ENCODE measurements at regions not wholly inside any gene's neighbourhood (a gene's known extent, or its start where the extent isn't known, plus 50 kb on each side); places are given as distances from the start of the nearest gene placed in this dataset.

DNA sequence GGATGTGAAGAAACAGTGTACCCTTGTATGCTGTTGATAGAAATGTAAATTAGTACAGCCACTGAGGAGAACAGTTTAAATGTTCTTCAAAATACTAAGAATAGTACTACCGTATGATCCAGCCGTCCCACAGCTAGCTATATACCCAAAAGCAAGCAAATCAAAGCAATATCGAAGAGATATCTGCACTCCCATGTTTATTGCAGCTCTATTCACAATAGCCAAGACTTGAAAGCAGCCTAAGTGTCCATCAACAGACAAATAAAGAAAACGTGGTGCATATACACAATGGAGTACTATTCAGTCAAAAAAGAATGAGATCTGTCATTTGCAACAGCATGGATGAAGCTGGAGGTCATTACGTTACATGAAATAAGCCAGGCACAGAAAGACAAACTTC, 88.5 kb upstream of the SLC38A4 start:
- DNase-seq = no peak

DNA sequence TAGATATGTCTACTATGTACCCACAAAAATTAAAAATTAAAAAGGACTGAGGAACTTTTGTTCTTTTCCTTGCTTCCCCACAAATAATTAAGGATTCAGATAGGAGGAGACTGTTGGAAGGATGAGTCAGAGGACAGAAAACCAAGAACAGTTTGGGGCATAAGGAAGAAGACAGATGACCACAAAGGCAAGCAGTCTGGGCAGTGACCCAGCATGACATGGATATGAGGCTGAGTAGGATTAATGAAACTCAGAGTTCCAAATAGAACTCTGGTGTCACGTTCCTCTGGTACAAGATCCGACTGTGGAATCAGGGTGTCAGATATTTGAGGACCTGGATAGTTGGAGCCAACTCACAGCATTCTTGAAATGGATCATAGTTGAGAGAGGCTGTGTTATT, 89.3 kb upstream of the SLC38A4 start:
- no peak for DNase-seq

DNA sequence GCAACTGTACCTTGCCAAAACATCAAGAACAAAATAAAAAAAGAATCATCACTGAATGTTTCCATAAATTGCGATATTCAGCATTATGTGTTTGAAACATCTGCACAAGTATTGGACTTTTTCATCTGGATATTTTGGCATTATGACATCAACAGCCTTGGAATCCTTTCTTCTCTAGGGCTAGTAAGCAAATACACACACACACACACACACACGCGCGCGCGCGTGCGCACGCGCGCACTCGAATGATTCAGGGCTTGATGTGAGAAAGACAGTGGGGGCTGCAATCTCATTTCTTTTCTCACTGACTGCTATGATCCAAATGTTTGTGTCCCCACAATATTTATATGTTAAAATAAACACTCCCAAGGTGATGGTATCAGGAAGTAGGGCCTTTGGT, 90.0 kb upstream of the SLC38A4 start:
- DNase-seq = no peak

DNA sequence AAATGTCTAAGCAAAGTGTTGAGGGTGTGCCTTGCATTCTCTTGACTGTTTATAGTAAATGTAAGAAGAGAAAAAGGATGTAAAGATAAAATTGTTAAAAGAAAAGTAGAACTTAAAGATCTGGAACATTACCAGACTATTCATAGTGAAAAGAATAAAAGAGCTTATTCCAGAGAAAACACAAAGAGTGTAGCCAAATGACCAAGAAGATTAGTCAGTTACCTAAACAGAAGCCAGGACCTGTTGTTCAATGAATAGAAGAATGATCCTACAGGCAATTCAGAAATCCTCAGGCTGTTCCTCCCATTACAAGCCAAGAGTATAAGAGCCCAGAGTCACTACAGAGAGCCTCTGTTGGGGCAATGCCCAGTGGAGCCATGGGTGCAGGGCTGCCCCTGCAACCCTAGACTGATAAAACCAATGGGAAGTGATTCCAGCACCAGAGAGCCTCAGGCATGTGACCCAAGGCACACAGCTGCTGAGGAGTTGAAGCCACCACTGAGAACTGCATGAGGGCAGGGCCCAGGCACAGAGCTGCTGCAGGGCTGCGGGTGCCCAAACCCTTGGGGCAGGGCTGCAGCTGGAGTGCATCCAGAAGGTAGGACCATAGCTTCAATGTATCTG, 91.1 kb upstream of the SLC38A4 start:
- no peak for DNase-seq

DNA sequence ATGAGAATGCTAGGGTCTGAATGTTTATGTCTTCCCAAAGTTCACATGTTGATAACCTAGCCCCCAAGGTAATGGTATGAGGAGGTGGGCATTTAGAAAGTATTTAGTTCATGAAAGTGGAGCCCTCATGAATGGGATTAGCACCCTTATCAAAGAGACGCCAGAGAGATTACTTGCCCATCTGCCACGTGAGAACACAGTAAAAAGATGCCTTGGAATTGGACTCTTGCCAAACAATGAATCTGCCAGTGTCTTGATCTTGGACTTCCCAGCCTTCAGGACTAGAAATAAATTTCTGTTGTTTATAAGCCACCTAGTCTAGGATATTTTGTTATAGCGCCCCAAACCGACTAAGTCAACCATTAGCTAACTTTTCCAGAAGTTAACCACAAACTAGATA, 92.0 kb upstream of the SLC38A4 start:
- no peak for DNase-seq

DNA sequence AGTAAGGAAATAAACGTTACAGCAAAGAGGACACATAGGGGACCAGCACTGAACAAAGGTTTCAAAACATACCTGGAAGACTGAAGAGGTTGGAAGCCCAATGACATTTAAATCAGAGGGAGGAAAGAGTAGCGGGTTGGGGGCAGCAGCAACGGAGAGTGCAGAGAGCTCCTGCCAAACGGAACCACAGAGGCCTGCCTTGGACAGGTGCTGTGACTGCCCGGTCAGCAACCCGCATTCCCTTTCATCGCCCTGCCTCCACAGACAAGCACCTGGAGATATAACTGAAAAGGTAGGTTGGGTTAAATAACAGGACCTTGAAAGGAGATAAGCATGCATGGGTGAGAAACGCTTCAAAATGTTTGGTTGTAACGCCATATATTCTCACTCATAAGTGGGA, 92.8 kb upstream of the SLC38A4 start:
- DNase-seq = no peak

DNA sequence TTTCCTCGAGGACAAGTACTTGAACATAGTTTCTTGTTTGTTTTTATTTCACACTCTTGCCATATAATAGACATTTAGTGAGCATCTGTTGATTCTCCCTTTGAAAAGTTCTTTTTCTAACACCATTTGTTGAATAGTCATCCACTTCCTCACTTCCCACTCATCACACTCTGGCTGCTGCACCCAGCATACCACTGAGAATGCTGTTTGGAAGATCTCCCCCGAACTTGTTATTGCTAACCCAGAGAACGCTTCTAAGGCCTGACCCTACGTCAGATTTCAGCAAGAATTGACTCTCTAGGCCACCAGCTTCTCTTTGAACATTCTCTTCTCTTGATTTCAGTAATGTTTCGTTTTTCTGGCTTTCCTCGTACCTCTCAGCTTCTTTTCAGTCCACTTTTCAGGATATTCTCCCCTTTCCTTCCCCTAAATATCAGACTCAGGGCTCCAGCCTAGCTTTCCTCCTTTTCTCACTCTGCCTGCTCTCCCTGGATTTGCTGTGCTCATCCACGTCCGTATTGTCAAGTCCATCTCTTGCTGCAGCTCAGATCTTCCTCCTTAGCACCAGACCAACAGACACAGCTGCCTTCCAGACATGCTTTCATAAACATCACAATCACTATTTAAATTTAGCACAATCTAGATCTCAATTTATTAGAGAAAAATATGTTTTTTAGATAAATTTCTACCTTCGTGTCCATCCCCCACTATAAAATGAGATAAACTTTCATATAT, 94.0 kb upstream of the SLC38A4 start:
- no peak for DNase-seq

DNA sequence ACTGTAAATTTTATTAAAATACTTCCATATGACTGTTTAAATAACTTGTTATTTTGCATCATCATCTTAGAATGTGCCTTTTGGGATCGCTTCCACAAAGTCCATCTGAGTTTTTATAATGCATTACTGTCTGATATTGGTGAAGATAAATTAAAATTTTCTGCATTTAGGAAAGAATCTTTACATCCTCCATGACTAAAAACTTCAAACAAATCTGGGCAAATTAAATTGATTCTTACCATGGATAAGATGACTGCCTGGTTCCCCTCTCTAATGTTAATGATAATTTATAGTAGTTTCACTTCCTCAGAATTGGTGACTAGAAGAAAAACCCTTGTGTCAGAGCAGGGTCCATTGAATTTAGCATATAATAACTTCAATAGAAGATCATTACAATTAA, 94.7 kb upstream of the SLC38A4 start:
- DNase-seq = no peak

DNA sequence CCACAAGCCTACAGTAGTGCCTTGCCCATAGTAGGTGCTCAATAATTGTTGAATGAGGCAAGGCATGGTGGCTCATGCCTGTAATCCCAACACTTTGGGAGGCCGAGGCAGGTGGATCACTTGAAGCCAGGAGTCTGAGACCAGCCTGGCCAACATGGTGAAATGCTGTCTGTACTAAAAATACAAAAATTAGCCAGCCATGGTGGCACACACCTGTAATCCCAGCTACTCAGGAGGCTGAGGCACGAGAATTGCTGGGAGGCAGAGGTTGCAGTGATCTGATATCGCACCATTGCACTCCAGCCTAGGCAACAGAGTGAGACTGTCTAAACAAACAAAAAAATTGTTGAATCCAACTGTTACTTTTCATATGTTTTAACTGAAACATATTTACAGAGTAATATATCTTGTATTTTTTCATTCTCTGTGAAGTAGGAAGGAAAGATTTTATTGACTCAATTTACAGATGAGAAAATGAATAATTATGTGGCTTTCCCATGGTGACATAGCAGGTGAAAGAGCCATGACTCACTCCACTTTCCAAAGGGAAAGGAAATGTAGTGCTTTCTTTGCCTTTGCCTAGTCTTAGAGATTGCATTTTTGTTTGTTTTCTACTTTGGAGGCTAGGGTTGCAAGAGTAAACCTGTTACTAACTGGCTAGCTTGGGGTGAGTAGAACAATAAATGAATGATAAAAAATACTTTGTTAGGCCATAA, 95.4 kb upstream of the SLC38A4 start:
- no peak for DNase-seq

DNA sequence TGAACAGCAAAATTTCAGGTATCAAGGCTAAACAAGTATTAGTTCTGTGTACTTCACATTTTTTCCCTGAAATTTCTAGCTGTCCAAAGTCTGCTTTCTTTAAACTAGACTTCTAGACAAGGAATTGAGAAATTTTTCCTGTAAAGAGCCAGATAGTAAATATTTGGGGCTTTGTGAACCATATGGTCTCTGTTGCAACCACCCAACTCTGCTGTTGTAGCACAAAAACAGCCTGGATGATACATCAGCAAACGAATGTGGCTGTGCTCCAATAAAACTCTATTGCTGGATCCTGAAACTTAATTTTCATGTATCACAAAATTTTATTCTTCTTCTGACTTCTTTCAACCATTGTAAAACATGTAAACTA, 96.0 kb upstream of the SLC38A4 start:
- no peak for DNase-seq

DNA sequence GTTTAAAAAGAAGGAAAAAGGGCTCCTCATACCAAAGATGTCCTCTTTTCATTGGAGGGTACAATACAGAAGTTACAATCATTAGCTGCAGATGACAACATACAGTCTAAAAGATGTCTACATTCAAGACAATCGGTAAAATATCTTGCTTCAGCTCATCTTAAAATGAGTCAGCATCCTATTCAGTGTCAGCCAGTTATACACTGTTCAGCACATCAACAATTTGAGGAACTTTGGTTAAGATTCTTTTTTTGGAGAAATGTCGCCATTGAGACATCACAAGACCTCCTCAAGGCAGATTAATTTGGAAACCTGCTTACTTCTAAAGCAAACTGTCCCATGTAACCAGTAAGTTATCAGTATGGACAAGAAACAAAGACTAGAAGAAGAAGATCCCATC, 100.7 kb upstream of the SLC38A4 start:
- DNase-seq = no peak

DNA sequence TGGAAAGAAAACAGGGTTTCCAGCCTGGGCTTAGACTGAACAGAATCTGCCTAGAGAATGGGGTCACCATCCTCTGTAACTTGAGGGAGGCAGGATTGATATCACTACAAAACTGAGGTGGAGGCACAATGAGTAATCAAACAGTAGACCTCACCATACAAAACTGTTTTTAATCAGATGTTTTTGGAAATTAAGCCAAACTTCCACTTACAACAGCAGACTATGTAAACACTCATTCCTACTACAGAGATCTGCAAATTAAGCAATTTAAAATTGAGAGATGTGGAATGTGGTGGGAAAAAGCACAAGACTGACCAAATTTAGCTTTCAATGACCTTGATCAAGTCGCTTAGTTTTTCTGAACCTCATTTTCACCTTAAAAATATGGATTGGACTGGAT, 104.3 kb upstream of the SLC38A4 start:
- DNase-seq = no peak

DNA sequence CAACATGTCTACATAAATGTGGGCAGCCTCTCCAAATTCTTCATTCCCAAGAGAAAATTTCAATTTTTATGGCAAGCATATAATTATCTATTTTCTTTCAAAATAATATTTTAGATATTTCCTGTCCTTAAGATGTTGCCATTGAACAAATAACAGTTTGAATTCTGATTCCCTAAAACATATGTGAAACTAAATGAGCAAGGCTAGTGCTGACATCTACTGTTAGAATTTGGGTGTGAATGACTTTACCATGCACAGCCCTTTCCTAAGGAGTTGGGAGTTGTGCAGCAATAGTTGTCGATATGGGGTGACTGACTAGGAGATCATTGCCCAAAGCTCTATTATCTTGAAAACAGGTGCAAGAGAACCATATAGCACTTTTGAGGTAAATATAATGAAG, 108.2 kb upstream of the SLC38A4 start:
- no peak for DNase-seq

DNA sequence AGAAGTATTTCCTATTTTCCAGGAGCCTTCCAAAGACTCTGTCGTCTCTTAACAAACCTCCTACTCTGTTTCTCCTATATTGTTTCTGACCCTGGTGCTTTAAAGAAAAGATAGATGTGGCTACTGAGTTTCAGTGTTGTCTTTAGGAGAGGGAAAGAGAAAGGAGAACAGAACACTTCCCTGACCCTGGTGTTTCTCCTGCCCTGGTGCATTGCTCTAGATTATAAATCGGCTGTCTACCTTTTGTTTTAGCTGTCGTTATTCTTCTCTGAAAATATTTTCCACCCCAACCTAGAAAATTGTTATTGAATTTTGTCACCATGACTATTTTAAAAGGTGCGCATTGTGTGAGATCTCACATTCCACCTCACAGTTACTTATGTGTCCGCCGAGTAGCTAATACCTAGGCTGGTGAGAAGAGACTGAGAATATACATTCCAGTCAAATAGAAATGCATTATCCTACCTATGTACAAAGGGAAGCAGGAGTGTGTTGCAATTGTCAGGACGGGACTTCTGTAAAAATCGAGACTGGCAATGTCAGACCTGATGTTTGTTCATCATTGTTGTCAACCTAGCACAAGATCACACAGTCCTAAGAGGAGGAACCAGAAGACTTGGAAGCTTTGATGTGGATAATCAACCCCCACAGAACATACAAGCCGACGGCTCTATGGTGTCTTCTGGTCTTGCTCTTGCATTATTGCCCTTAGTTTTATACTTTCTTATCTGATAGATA, 108.7 kb upstream of the SLC38A4 start:
- DNase-seq = no peak

DNA sequence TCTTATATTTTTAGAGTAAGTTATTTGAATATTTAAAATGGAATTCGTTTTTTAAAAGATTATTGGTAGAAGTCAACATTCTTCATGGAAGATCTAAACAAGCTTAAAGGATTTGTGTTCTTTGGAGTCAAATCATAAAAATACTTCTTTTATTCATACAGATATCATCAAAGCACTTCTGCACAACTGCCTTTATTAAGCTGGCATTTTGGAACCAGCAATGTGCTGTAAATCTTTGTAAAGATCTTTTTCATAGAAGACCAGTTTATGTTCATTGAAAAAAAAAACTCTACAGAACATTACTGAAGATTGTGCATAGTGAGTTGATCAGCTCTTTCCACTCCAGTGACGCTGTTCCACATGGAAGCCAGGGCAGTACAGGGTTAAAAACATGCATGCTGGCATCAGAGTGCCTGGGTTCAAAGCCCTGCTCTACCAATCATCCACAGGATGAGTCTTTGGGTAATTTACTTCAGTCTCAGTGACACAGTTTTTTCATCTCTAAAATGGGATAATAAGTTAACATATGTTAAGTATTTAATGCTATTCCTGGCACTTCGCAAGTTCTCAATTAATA, 109.6 kb upstream of the SLC38A4 start:
- no peak for DNase-seq

DNA sequence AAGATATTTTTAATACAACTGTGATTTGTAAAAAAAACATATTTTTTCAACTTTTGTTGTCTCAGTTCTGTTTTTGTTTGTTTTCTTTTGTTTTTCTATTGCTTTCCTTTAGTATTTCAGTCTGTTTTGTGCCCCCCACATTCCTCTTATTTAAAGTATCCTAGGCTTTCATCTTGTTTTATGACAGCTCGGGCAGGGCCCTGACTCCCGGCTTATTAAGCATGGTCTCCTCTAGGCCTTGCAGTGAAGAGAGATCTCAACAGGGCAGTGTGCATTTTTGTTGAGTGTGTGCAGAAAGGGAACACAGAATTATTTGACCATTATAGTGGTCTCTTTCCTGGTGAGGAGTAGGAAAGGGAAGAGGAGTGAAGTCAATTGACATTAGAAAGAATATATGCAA, 110.2 kb upstream of the SLC38A4 start:
- no peak for DNase-seq

DNA sequence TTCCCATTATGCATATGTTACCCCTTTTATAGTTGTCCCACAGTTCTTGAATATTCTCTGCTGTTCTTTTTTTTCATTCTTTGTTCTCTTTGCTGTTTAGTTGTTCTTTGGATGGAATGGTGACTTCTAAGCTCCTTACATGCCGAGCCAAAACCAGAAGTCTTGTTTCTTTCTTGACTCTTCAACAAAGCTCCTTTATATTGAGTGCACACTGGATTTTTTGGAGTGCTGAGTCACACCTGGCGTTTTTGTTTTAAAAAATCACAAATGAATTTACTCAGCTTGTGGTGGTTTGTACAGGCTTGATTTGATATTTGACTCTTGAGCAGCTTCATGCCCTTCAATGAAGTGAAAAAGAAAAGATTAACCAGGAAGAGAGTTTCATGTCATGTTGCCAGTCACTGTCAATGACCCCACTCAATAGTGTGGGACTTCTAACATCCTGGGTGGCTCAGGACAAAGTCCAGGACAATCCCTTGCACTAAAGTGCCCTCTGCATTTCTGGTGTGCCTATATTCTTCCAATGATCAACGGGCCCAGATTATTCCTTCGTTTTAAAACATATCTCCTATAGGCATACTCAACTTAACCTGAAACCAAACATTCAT, 112.4 kb upstream of the SLC38A4 start:
- no peak for DNase-seq

DNA sequence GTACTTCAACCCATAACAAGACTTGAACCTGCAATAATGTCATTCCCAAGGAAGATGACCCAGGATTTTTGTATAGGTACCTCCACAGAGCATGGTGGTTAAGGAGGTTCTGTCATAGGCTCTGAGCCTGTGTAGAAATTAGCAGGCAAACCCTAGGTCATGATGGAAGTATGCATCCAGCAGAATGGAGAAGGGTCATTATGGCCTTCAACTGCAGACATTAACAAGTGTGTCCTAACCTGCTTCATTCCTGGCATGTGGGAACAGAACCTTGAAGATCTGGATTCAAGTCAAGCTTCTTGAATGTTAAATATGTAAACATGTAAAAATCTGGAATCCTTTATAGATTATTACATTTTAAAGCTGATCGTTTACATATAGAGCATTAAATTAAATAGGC, 116.2 kb upstream of the SLC38A4 start:
- DNase-seq = no peak

DNA sequence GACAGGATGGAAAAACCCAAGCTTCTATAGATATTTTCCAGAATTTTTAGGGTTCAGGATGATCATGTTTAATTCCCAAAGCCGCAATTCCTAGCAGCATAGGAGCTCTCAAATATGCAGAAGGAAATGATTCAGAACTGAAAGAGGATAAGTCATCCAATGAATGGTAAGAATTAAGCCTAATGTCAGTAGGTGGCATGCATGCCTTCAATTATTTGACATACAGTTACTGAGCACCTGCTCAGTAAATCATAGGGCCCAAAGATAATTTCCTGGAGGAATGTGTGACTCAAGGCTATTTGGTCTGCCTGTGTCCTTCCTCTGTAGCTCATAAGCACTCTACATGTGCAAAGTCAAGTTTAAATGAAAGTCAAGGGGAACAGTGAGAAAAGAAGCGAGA, 116.8 kb upstream of the SLC38A4 start:
- DNase-seq = no peak

DNA sequence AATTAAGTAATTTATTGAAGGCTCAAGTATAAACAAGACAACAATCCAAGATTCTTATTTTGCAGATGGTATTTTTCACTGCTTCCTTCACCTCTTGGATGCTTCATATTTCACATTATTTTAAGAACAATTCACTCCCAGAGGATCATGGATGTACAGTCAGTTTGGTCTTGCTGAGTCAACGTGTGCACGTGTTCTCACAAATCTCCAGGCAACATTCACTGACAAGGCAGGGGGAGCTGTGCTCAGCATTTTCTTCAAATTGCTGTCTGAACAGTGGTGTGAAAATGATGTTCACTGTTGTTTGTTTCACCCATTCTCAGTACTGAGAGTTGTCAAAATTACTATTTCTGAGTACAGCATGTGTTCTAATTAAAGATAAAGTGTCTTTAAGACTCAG, 118.3 kb upstream of the SLC38A4 start:
- no peak for DNase-seq

DNA sequence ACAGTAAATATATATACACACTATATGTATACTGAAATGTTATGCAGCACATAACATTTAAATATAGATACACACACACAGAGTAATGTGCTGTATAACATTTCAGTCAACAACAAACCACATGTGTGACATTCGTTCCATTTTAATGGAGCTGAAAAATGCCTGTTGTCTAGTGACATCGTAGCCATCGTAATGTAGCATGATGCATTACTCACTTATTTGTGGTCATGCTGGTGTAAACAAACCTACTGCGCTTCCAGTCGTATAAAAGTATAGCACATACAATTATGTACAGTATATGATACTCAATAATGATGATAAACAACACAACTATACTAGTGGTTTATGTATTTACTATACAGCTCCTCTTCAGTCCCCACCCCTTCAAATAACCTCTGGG, 119.0 kb upstream of the SLC38A4 start:
- no peak for DNase-seq

DNA sequence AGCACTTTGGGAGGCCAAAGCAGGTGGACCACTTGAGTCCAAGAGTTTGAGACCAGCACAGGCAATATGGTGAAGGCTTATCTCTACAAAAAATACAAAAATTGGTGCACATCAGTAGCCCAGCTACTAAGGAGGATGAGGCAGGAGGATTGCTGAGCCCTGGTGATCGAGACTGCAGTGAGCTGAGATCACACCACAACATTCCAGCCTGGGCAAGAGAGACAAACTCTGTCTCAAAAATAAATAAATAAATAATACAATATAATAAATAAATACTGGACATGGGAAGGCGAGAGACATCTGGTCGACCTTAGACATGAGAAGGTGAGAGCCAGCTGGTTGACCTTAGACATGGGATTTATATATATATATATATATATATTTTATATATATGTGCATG, 119.8 kb upstream of the SLC38A4 start:
- no peak for DNase-seq

DNA sequence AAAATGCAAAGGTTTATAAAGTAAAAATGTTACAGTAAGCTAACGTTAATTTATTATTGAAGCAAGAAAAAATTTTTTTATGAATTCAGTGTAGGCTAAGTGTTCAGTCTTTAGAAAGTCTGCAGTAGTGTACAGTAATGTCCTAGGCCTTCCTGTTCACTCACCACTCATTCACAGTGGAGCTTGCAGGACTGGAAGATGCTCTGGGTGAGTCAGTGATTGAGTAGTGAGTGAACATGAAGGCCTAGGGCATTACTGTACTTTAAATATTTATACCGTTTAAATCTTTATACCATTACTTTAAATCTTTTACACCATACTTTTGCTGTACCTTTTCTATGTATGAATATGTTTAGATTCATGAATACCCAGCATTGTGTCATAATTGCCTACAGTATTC, 120.3 kb upstream of the SLC38A4 start:
- DNase-seq = no peak

Data from CD4-positive, alpha-beta T cell treated with Interleukin-17A for 4 hours (primary cell).